GM23248 (cell line): ENCODE measurements at regions not wholly inside any gene's neighbourhood (a gene's known extent, or its start where the extent isn't known, plus 50 kb on each side); places are given as distances from the start of the nearest gene placed in this dataset.

Experiments used
- EZH2 ChIP-seq: fragments of 200-600 bp; sonication (generic); IDR thresholded peaks from 2 replicates; pipeline ENCODE4 v1.6.1; 2018; ENCODE audit warnings: antibody characterized with exemption, mild to moderate bottlenecking; ENCODE audit not compliant: insufficient read depth, poor library complexity, severe bottlenecking
- EZH2phosphoT487 ChIP-seq: fragments of 200-600 bp; sonication (generic); IDR thresholded peaks from 2 replicates; pipeline ENCODE4 v1.6.1; 2018; ENCODE audit warnings: antibody characterized with exemption, moderate library complexity, mild to moderate bottlenecking, low read depth; ENCODE audit not compliant: insufficient read depth

- TF ChIP-seq EZH2phosphoT487 (no peak), EZH2 (no peak)
Observed at GRCh38 chr4:100289530-100289888, 99.2 kb upstream of the DDIT4L start.
